NCI-H2196 (cell line): ENCODE measurements at regions not wholly inside any gene's neighbourhood (a gene's known extent, or its start where the extent isn't known, plus 50 kb on each side); places are given as distances from the start of the nearest gene placed in this dataset.
"Not testable (repeated sequence)": the region's sequence is repeated elsewhere in the genome, so short reads cannot be mapped to it uniquely, and the experiment has no call there.

Experiments
- DNase-seq: peaks from one replicate; lab custom pipeline; 2025; ENCODE audit not compliant: unreplicated experiment; lab: John Stamatoyannopoulos, UW

DNA sequence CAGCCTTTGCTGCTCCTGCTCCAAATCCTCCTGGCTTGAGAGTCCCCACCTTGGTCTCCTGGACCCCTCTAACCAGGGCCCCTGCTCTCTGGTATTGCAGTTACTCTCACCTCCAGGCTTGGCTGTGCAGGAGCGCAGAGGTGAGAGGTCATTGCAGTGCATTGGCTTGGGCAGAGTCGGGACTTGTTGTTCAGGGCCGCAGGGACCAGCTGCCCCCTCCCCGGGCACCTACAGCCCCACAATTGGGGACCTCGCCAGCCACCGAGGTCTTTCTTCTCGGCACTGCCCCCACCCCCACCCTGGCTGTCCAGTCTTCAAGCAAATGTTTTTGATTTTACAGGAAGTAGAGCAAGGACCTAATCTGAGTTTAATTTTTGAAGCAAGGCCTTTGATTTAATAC lies 65.5 kb upstream of the FGF3 start:
- DNase-seq: no peak

DNA sequence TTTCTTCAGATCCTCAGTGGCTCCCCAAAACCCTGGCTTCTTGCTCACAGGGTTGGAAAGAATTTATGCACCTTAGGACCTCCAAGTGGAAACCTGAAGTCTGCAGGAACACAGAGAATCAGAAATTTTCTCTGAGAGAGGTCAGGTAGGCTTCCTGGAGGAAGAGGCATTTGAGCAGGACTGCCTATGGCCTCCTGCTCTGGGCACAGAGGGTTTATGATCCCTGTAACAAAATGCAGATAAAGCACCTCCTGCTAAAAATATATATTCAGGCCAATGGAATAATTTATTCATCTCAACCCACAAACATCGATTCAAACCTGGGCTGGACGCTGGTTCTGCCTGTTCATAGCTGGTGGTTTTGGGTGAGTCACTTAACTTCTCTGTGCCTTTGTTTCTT lies 68.1 kb upstream of the FGF3 start:
- no peak for DNase-seq

DNA sequence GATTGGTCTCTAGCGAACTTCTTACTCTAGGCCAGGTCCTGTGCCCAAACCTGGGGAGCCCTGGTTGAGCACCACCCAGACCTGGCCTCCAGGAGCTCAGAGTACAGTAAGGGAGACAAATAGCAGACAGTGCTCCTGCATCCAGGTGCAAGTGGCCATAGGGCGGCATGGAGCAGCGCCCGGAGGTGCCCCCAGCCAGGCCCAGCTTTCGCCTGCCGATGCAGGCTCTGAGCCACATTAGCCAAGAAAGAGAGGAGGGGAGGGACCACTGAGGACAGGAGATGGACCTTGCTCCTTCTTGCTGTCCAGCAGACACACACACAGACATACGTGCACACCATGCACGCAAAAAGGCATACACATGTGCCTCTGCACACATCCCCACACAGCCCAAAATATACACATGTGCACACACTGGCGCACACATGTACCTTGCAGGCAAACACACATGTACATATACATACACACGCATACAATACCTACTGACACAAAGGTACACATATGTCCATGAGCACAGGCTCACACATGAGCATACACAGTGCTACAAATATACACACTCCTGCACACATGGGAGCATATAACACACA lies 68.7 kb upstream of the FGF3 start:
- DNase-seq: no peak

DNA sequence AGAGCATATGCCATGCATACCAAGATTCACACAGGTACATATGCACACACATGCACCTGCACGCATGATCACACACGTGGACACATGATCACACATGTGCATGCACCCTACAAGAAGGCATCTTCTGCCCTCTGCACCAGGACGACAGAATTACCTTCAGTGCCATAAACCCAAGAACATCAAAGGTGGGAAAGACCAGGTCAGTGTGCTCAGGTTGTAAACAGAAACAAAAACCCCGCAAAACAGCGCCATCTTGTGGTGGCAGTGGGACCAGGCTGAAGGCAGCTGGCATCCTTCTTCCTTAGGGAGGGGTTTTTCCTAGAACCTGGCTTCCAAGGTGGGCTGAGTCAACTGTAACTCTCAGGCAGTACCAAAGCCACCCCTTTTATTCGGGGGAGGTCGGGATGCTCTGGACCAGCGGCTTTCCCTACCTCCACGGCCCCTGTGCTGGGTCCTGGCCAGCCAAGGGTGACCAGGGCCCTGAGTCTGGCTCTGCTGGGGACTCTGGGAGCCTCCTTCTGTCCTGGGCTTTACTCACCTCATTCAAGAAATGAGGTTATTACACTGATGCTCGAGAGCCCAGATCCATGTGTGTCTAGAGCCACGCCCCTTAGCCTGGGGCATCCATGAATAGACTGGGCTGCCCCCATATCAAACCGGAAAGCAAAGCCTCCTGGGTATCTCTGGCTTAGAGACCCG lies 69.4 kb upstream of the FGF3 start:
- DNase-seq: peak; percentile 82

DNA sequence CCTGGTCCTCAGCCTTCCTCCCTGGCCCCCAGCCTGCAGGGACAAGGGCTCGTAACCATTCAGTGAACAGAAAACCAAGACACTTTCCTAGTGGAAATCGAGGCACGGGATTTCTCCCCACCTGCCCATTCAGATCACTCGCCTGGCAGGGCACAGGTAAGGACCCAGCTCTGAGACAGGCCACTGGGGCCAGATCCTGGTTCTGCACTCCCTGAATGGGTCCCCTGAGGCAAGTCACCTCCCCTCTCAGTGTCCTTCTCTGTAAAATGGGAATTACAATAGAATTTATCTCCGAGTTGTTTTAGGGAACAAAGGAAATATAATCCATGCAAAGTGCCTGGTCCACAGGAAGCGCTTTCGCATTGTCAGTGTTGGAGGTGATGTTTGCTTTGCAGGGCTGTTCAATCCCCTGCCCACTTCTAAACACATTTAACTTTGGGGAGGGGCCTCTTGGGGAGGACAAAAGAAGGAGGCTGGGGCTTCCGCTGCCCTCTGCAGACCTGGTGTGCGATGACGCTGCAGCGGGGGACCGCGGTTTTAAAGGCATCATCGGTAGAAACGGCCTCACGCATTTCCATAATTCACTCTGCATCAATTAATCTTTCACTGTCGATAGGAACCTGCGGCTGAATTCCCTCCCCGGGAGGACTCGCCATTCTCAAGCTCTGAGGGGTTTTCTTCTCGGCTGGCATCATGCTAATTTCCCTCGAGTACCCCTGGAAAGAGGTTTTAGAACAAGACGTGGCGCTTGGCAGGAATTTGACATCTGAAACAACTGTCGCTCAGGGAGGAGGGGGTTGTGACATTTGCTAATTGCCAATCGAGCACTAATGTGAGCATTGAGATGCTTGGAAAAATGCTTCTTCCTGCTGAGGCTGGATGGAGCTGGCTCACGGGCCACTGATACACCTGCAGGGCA lies 70.4 kb upstream of the FGF3 start:
- DNase-seq: no peak

DNA sequence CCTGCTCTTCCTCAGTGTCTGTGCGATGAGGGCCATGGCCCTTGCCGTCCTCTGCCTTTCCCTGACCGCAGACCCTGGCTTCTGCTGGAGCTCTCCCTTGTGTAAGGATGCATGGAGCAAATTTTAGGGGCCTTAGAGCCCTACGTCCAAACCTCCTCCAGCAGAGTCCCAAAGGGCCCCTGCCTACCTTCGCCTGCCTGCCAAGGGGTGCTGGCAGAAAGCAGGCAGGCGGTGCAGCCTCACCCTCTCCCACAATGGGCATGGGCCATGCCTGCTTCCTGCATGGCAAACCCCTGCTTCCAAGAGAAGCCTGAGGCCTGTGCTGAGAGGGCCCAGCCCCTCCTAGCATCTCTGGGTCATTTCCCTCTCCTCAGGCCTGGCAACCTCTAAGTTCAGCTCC lies 71.3 kb upstream of the FGF3 start:
- no peak for DNase-seq

DNA sequence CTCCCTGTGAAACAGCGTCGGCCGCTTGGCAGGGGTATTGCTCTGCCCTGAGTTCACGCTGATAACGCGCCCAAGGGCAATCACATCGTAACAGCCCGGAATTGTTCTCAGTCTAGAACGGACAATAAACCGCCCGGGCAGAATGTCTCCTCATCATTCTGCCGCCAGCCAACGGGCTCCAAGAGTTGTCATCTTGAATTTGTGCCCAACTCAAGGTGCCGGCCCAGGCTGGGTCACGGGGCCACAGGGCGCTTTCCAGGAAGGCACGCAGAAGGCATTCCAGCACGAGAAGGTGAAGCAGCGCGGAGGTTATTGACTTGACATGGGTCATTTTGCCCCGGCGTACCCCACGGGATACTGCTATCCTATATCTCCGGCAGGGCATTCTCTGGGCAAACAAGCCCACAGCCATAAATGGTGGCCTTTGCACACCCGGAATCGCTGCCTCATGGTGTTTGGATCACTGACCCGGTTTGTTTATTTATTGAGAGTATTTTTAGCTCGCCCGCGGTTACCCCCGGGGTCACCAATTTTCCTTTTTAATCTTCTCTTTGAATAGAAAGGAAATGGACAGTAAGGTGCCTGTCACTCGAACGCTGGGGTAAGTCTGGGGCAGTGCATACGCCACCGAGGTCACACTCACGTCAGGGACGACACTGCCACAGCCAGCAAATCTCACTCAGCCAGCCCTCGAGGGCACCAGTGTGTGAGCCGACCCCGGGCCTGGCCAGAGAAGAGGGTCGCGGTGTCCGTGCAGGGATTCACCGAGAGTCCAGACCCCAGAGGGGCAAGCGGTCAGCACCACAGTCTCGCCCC lies 72.4 kb upstream of the FGF3 start:
- DNase-seq: no peak

DNA sequence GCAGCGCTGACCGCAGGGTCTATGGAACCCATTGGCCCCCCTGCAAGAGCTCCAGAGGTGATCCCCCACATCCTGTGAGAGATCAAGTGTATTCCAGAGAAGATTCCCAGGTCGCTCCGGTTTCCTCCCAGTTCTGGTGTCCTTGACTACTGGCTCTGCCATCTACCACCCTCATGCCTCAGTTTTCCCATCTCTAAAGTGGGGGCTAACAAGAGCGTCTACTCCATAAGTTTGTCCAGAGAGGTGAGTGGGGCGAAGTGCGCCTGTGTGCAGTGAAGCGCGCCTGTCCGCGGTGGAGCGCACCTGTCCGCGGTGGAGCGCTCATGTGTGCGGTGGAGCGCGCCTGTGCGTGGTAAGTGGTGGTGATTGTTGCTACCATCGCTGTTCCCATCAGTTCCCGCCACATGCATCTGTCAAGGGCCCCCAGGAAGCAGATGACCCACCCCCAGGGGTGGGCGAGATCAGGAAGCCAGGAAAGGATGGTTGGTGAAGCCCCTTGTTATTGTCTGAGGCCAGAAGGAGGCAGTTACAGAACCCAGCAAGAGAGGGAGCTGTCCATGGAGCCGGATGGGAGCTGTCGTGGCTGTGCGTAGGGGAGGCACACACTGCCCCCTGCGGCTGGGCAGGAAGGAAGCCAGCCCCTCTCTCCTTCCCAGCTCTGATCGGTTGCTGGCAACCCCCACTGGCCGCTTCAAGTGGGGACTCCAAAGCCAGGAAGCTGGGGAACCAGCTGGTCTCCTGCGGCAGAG lies 73.2 kb upstream of the FGF3 start:
- no peak for DNase-seq

DNA sequence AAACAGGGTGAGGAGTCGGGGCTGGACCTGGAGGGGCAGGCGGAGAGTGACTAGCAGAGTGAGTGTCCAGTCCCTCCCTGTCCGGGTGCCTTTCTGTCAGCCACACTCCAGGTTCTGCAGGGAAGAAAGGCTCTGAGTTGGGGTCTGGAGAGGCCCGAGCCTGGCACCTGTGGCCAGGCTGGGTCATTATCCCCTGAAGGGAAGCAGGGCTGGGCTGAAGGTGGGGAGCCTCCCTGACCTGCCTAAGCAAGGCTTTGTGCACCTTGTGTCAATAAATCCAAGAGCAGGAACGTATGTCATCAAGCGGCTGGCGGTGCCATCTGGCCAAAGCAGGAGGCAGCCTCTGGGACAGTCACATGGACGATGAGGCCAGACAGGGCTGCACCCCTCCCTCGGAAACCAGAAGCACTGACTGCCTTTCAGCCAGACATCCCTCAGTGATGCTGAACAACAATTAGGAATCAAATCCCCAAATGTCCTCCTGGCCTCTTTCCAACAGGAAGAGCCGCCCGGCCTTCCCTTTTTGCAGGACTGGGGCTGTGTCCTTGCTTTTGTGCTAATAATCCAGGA lies 73.9 kb upstream of the FGF3 start:
- DNase-seq: peak; percentile 21

DNA sequence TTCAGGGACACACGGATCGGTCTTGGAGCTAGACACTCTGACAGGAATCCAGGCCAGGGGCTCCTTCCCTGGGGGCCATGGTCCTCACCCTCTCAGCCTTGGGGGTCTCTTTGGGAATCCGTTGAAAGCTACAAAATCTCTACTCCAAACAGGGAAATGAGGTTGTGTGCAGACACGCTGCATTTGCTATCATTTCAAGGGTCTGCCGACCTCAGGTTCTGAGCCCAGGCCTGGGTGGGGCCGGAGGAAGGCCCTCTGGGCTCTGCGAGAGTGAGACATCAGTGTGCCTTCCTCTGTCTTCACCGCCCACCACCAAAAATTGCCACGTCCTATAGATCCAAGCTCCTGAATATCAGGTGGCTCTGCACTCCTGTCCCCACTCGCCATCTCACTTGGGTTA lies 74.4 kb upstream of the FGF3 start:
- no peak for DNase-seq

DNA sequence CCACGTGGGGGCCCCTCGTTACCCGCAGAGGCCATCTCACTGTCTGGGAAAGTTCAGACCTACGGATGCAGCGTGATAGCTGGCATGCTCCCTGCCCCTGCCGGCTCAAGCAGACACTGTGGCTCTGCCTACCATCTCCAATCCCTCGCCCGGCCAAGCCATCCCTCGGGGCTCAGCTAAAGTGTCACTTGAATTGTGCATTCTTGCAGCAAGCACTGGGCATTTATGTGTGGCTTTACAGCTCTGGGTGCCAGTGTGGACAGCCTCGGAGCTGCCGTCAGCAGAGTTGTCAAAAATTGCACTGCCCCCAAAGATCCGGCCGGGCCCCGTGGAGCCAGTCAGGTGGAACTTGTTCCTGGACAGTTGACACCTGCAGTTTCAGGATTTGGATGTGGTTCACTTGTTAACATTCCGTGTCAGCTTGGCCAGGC lies 75.0 kb upstream of the FGF3 start:
- no peak for DNase-seq

DNA sequence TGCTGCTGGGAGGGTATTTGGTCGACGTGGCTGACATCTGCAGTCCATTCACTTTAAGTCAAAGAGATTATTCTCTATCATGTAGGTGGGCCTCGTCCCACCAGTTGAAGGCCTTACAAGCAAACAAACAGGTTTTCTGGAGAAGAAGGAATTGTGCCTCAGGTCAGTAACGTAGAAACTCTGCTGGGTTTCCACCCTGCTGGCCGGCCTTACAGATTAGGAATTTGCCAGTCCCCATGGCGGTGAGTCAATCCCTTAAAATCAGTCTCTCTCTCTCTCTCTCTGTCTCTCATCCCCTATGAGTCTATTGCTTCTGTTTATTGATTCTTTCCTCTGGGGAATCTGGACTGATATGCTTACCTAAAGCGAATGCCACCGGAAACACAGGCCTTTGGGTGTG lies 75.4 kb upstream of the FGF3 start:
- no peak for DNase-seq

DNA sequence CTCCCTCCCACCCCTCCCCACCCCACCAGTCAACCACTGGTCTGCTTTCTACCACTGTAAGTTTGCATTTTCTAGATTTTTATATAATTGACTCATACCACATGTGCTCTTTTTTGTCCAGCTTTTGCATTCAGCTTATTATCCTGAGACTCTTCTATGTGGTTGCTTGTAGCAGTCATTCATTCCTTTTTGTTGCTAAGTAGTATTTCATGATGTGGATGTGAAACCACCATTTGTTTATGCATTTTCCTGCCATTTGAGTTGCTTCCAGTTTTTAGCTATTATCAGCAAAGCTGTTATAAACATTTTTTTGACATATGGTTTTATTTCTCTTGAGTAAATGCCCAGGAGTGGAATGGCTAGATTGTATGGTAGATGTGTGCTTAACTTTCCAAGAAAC lies 77.0 kb upstream of the FGF3 start:
- DNase-seq: no peak

DNA sequence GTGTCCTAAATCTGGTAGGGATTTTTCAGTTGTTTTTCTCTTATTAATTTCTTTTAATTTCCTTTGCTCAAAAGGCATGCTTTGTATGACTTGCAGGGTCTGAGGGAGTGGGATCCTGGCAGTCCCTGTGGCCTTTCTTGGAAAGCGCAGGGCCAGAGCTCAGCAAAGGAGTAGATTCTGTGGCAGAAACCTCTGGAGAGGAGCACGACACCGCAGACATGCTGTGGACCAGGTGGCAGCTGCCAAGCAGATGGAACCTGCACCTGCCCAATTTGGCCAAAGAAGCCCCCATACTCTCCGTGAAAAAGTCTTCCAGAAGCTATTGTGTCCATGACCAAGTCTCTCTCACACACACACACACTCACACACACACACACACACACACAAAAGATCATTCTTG lies 78.9 kb upstream of the FGF3 start:
- DNase-seq: no peak

DNA sequence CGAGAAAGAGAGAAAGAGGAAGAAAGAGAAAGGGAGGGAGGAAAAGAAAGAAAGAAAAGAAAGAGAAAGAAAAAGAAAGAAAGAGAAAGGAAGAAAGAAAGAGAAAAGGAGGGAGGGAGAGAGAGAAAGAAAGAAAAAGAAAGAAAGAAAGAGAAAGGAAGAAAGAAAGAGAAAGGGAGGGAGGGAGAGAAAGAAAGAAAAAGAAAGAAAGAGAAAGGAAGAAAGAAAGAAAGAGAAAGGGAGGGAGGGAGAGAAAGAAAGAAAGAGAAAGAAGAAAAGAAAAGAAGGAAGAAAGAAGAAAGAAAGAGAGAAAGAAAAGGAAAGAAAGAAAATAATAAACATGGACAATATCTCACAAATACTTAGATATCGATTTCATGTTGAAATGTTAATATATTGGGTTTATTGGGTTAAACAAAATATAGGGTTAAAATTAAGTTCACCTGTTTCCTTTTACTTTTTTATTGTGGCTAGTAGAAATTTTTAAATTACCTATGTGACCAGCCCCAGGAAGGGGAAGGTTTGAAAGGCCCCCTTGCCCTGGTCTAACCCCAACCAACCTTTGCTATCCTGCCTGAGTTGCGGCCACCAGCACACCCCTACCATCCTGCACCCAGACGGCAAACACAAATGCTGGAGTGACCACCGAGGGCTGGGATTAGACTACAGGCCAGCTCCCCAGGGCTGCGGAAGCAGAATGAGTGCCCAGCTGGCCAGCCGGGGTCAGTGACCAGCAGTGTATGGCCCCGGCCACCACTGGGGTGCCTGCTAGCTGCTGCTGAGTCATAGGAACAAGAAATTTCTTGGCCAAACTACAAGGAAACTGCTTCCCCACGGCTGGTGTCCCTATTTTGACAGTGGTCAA lies 81.0 kb upstream of the FGF3 start:
- no peak for DNase-seq

DNA sequence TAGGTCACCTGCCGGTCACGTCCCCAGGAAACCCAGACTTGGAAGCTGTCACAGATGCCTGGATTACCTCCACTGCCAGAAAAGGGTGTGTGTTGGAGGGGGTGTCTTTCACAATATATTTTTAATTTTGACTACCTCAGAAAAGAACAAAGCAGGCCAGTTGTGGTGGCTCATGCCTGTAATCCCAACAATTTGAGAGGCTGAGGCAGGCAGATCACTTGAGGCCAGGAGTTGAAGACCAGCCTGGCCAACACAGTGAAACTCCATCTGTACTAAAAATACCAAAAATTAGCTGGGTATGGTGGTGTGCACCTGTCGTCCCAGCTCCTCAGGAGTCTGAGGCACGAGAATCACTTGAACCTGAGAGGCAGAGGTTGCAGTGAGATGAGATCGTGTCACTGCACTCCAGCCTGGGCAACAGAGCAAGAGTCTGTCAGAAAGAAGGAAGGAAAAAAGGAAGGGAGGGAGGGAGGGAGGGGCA lies 81.6 kb upstream of the FGF3 start:
- not testable (repeated sequence) for DNase-seq

DNA sequence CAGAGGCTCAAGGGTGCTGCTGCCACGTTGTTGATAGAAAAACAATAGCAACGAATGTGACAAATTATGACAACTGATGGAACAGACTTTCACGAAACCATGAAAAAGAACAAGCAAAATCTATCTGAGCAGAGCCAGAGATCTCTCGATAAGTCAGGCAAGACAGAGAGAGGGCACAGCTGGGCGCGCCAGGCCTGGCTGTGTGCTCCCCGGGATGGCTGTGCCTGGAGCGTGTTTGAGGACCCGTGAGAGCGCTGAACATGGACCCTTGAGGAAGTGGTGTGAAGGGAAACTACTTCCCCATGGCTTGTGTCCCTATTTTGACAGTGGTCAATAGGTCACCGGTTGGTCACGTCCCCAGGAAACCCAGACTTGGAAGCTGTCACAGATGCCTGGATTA lies 83.1 kb upstream of the FGF3 start:
- DNase-seq: no peak

DNA sequence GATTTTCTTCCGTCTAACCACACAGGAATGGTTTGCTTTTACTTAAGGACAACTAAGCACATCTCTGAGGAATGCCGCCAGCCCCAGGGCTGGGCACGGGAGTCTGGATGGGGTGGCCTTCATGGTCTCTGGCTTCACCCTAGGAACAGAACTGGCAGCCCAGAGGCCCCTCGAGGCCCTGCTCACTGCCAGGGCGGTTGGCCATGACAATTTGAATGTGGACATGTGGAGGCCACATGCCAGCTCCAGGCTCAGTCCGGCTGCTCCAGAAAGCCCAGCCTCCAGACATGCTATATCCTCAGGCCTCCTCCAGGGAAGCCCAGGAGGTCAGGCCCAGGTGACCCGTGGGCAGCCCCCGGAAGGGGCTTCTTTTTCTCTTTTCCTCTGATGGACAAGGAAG lies 84.0 kb upstream of the FGF3 start:
- no peak for DNase-seq
